ENCODE measurements at regions not wholly inside any gene's neighbourhood (a gene's known extent, or its start where the extent isn't known, plus 50 kb on each side); places are given as distances from the start of the nearest gene placed in this dataset.
"Not testable (repeated sequence)": the region's sequence is repeated elsewhere in the genome, so short reads cannot be mapped to it uniquely, and the experiment has no call there.

DNA sequence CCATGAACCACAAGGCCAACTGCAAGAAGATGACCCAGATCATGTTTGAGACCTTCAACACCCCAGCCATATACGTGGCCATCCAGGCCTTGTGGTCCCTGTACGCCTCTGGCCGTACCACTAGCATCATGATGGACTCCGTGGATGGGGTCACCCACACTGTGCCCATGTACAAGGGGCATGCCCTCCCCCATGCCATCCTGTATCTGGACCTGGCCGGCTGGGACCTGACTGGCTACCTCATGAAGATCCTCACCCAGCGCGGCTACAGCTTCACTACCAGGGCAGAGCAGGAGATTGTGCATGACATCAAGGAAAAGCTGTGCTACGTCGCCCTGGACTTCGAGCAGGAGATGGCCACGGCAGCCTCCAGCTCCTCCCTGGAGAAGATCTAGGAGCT, 153.7 kb downstream of the CAVIN4 start:
- intact Hi-C loops (cut with DNase I): no loop called here
- Histone ChIP-seq H3K27me3 (ENCODE audit: low read depth) (no peaks in the 10 kb centered on the region), H3K36me3 (no peaks in the 10 kb centered on the region), H3K9me3 (no peaks in the 10 kb centered on the region), H3K4me3 (no peak overlapping the region), H3K27ac (no peak overlapping the region), H3K4me1 (no peaks in the 10 kb centered on the region)
- no peak for ATAC-seq
- DNase-seq: no peak
- TF ChIP-seq, protein P1, sequence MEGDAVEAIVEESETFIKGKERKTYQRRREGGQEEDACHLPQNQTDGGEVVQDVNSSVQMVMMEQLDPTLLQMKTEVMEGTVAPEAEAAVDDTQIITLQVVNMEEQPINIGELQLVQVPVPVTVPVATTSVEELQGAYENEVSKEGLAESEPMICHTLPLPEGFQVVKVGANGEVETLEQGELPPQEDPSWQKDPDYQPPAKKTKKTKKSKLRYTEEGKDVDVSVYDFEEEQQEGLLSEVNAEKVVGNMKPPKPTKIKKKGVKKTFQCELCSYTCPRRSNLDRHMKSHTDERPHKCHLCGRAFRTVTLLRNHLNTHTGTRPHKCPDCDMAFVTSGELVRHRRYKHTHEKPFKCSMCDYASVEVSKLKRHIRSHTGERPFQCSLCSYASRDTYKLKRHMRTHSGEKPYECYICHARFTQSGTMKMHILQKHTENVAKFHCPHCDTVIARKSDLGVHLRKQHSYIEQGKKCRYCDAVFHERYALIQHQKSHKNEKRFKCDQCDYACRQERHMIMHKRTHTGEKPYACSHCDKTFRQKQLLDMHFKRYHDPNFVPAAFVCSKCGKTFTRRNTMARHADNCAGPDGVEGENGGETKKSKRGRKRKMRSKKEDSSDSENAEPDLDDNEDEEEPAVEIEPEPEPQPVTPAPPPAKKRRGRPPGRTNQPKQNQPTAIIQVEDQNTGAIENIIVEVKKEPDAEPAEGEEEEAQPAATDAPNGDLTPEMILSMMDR (IDR thresholded peaks at IDR 0.05): no peak

- no peak overlapping the region for H3K27ac ChIP-seq
- H3K36me3 ChIP-seq: no peaks in the 10 kb centered on the region
- no peaks in the 10 kb centered on the region for H3K27me3 ChIP-seq (ENCODE audit: low read depth)
- TF ChIP-seq, protein P1 (IDR thresholded peaks at IDR 0.05): no peak
- ATAC-seq (no peak), DNase-seq (no peak)
- H3K4me3 ChIP-seq: no peak overlapping the region
- no peaks in the 10 kb centered on the region for H3K9me3 ChIP-seq
- intact Hi-C loops (cut with DNase I): no loop called here
- no peaks in the 10 kb centered on the region for H3K4me1 ChIP-seq
Measured at GRCh38 chr9:100739208-100739607, 161.3 kb downstream of the CAVIN4 start.

DNA sequence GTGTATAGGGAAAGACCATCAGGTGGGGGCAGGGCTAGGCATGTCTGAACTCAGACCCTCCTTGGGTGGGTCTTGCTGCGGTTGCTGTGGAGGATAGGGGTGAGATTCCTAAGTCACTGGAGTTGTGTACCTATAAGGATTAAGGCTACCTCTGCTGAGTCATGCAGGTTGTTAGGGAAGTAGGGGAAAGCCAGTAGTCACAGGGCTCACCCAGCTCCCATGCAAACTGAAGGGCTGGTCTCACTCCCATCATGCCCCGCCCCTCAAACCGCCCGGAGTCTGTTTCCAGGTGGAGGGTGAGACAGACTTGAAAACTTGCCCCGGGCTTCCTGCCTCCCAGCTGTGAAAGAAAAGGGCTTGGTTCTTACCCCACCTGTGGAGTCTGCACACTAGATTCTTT, 161.8 kb downstream of the CAVIN4 start:
- ATAC-seq (no peak), DNase-seq (no peak)
- H3K4me3 ChIP-seq: no peak overlapping the region
- no peaks in the 10 kb centered on the region for H3K4me1 ChIP-seq
- no peaks in the 10 kb centered on the region for H3K36me3 ChIP-seq
- intact Hi-C loops (cut with DNase I): no loop called here
- H3K27ac ChIP-seq: no peak overlapping the region
- TF ChIP-seq, protein P1 (IDR thresholded peaks at IDR 0.05): no peak
- no peaks in the 10 kb centered on the region for H3K27me3 ChIP-seq (ENCODE audit: low read depth)
- H3K9me3 ChIP-seq: no peaks in the 10 kb centered on the region

- intact Hi-C loops (cut with DNase I); H3K36me3 ChIP-seq; H3K4me1 ChIP-seq; DNase-seq; H3K4me3 ChIP-seq; H3K27ac ChIP-seq; ATAC-seq; H3K27me3 ChIP-seq (ENCODE audit: low read depth); H3K9me3 ChIP-seq: not testable (repeated sequence)
Measured at GRCh38 chr9:100748930-100749329, 171.1 kb downstream of the CAVIN4 start.

DNA sequence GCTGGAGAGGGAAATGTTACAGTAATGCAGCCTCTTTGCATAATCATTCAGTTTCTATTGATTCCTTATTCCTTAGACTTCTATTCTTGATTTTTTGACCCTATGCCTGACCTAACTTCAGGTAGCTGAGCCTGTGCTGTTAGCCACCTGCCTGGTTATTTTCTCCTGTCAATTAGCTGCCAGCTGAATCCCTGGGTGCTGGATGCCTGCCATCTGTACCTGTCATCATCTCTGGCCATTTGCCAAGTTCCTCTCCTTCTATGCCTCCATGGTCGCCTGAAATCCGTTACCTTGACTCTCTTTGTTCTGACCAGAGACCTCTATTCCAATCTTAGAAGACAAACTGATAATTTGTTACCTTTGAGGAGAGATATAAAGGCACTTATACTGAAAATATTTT, 178.3 kb downstream of the CAVIN4 start:
- DNase-seq: no peak
- H3K36me3 ChIP-seq: no peaks in the 10 kb centered on the region

DNA sequence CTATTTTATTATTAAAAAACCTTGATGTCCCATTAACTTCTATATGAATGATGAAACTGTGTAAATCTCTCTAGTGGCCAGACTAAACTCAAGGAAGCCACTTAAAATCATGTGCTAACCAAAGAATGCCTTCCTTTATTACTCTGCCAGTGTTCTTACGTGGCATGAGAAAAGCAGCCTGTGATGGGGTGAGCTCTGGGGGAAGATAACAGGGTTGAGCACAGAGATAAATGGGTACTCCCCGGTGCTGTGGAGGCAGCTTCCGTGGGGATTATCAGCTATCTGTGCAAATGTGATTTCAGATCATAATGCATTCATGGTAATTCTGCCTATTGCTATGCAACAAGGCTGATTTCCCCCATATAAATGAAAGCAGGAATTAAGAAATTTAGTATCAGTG, 181.3 kb downstream of the CAVIN4 start:
- DNase-seq (no peak), ATAC-seq (no peak)
- H3K27ac ChIP-seq: no peak overlapping the region
- H3K27me3 ChIP-seq (ENCODE audit: low read depth): no peaks in the 10 kb centered on the region
- intact Hi-C loops (cut with DNase I): no loop called here
- no peaks in the 10 kb centered on the region for H3K9me3 ChIP-seq
- H3K4me1 ChIP-seq: no peaks in the 10 kb centered on the region
- H3K4me3 ChIP-seq: no peak overlapping the region
- H3K36me3 ChIP-seq: no peaks in the 10 kb centered on the region
- TF ChIP-seq, protein P1 (IDR thresholded peaks at IDR 0.05): no peak

More for the DNA sequence above, 178.3 kb downstream of the CAVIN4 start:
- Histone ChIP-seq H3K9me3 (no peaks in the 10 kb centered on the region), H3K4me3 (no peak overlapping the region), H3K4me1 (no peaks in the 10 kb centered on the region), H3K27ac (no peak overlapping the region), H3K27me3 (ENCODE audit: low read depth) (no peaks in the 10 kb centered on the region)
- TF ChIP-seq, protein P1 (IDR thresholded peaks at IDR 0.05): no peak
- no peak for ATAC-seq
- intact Hi-C loops (cut with DNase I): no loop called here

All from lower lobe of right lung (tissue), 2 donors.